ENCODE measurements at regions not wholly inside any gene's neighbourhood (a gene's known extent, or its start where the extent isn't known, plus 50 kb on each side); places are given as distances from the start of the nearest gene placed in this dataset.

GRCh38 chr13:97109841-97110492 lies 112.2 kb upstream of the MBNL2 start:
- TF ChIP-seq, protein P1, sequence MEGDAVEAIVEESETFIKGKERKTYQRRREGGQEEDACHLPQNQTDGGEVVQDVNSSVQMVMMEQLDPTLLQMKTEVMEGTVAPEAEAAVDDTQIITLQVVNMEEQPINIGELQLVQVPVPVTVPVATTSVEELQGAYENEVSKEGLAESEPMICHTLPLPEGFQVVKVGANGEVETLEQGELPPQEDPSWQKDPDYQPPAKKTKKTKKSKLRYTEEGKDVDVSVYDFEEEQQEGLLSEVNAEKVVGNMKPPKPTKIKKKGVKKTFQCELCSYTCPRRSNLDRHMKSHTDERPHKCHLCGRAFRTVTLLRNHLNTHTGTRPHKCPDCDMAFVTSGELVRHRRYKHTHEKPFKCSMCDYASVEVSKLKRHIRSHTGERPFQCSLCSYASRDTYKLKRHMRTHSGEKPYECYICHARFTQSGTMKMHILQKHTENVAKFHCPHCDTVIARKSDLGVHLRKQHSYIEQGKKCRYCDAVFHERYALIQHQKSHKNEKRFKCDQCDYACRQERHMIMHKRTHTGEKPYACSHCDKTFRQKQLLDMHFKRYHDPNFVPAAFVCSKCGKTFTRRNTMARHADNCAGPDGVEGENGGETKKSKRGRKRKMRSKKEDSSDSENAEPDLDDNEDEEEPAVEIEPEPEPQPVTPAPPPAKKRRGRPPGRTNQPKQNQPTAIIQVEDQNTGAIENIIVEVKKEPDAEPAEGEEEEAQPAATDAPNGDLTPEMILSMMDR (IDR thresholded peaks at IDR 0.05; ENCODE audit: control insufficient read depth, extremely low read depth, insufficient read depth) = peak; percentile 86
- DNase-seq (ENCODE audit: low read depth) = peak; percentile 31
- no peak overlapping the region for H3K4me3 ChIP-seq (ENCODE audit: low read depth, low read length)

- TF ChIP-seq, protein P1 (IDR thresholded peaks at IDR 0.05; ENCODE audit: control insufficient read depth, extremely low read depth, insufficient read depth) = no peak
- DNase-seq (ENCODE audit: low read depth) = no peak
- H3K4me3 ChIP-seq (ENCODE audit: low read depth, low read length) = no peak overlapping the region
Observed at GRCh38 chr13:97110936-97111335, 111.2 kb upstream of the MBNL2 start.

GRCh38 chr13:97111756-97112155 lies 110.4 kb upstream of the MBNL2 start:
- DNase-seq (ENCODE audit: low read depth) = no peak
- no peak overlapping the region for H3K4me3 ChIP-seq (ENCODE audit: low read depth, low read length)
- TF ChIP-seq, protein P1 (IDR thresholded peaks at IDR 0.05; ENCODE audit: control insufficient read depth, extremely low read depth, insufficient read depth) = no peak

- H3K4me3 ChIP-seq (ENCODE audit: low read depth, low read length) = no peak overlapping the region
- TF ChIP-seq, protein P1 (IDR thresholded peaks at IDR 0.05; ENCODE audit: control insufficient read depth, extremely low read depth, insufficient read depth) = no peak
- DNase-seq (ENCODE audit: low read depth) = no peak
Observed at GRCh38 chr13:97112446-97113152, 109.5 kb upstream of the MBNL2 start.

GRCh38 chr13:97113231-97114001 lies 108.7 kb upstream of the MBNL2 start:
- DNase-seq (ENCODE audit: low read depth) = no peak
- TF ChIP-seq, protein P1 (IDR thresholded peaks at IDR 0.05; ENCODE audit: control insufficient read depth, extremely low read depth, insufficient read depth) = no peak
- H3K4me3 ChIP-seq (ENCODE audit: low read depth, low read length) = no peak overlapping the region

DNA sequence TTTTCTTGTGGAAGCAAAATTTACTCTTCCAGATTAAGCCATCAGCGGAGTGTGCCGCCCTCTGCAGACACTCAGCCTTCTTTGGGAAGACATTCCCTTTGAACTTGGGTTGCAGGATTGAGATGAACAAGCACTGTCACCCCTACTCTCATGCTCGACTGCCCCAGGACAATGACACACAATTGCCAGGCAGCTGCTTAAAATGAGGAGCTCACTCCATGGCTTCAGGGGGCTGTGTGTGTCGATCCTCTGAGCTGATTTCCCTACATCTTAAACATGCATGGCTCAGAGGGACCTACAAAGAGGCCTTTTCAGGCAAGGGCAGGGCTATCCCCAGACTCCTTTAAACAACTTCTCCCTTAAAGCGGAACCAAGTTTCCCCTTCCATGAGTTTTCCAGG lies 107.5 kb upstream of the MBNL2 start:
- H3K4me3 ChIP-seq (ENCODE audit: low read depth, low read length) = no peak overlapping the region
- no peak for DNase-seq (ENCODE audit: low read depth)
- TF ChIP-seq, protein P1 (IDR thresholded peaks at IDR 0.05; ENCODE audit: control insufficient read depth, extremely low read depth, insufficient read depth) = no peak
